Breast epithelium (tissue), 3 donors: ENCODE measurements at regions not wholly inside any gene's neighbourhood (a gene's known extent, or its start where the extent isn't known, plus 50 kb on each side); places are given as distances from the start of the nearest gene placed in this dataset.

ENCODE experiments used
- CTCF ChIP-seq, 3 donors: fragments of 450-650 bp; IDR thresholded peaks; one replicate each; pipeline ENCODE4 v1.5.1; 2016 to 2017; ENCODE audit warnings: antibody characterized with exemption in 3 of 3, mild to moderate bottlenecking in 3 of 3, moderate library complexity in 3 of 3
- POLR2A ChIP-seq: fragments of 450-650 bp; IDR thresholded peaks from one replicate; pipeline ENCODE4 v1.6.1; 2016; ENCODE audit warnings: antibody characterized with exemption, mild to moderate bottlenecking, moderate library complexity
- POLR2AphosphoS5 ChIP-seq, 3 donors: sonication (generic); formaldehyde crosslinking; IDR thresholded peaks; one replicate each; pipeline ENCODE4 v1.6.1; 2017; ENCODE audit warnings: antibody characterized with exemption in 3 of 3

DNA sequence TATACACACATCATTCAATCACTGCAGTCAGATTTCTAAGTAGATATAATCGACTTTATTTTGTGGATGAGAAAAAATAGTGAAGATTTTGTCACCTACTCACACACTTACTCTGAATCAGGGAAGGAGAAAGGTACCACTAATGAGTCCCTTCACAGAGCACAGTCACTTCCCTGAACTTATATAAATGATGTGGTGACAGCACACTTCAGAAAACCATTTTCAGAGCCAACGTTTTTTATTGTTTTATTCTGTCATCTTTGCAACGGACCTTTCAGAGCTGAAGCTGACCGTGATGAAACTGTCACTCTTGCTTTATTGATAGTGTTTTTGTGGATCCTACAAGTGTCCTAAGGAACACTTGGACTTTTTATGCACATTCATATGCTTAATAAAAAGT is 956.6 kb downstream of the SQOR start:
- TF ChIP-seq CTCF (IDR thresholded peaks at IDR 0.05) (no peak), POLR2A (no peak), POLR2AphosphoS5 (IDR thresholded peaks at IDR 0.05) (no peak)
